T-helper 9 cell (primary cell): ENCODE measurements at regions not wholly inside any gene's neighbourhood (a gene's known extent, or its start where the extent isn't known, plus 50 kb on each side); places are given as distances from the start of the nearest gene placed in this dataset.
"Not testable (repeated sequence)": the region's sequence is repeated elsewhere in the genome, so short reads cannot be mapped to it uniquely, and the experiment has no call there.

Experiments
- DNase-seq: peaks from one replicate; pipeline ENCODE4 v3.0.0-alpha.2; 2020

DNA sequence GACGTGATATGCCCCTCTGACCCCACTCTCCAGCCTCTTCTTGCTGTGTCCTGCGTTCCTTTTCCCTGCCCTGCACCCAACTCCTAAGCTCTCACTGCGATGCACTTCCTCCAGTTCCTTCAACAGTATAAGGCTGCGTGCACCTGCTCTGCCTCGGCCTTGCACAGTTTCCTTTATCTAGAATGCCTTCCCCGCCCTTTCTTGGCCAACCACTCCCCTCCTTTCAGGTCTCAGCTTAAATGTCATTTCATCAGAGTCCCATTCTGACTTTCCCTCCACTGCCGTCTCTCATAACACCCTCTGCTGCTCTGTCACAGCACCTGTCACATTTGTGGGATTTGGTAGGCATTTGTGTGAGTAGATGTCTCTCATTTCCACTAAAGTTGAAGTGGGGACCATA lies 58.4 kb upstream of the NEIL3 start:
- DNase-seq, result no peak

DNA sequence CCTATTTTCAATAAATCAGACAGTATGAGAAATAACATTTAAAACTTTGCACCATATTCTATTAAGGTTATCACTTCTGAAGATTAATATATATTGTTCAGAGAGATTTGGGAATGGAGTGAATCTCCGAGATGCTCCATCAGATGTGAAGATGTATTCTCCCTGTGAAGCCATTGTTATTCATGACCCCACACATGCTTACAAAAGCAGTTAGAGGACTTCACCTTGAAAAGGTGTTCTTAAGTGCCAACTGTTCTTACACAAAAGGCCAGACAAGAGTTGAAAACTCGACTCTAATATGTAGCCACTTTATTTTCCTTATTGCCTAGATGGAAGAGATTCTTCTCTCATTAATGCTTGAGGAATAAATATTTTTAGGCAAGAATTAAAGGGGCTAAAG lies 54.3 kb upstream of the NEIL3 start:
- DNase-seq, result no peak

- DNase-seq, result no peak
These were observed 52.7 kb upstream of the NEIL3 start for GRCh38 chr4:177256950-177257349.

DNA sequence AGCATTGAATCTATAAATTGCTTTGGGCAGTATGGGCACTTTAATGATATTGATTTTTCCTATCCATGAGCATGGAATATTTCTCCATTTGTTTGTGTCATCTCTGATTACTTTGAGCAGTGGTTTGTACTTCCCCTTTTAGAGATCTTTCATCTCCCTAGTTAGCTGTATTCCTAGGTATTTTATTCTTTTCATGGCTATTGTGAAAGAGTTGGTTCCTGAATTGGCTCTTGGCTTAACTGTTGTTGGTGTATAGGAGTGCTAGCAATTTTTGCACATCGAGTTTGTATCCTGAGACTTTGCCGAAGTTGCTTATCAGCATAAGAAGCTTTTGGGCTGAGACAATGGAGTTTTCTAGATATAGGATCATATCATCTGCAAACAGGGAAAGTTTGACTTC lies 50.2 kb upstream of the NEIL3 start:
- DNase-seq, result not testable (repeated sequence)
